Liver (tissue), 7 donors: ENCODE measurements at regions not wholly inside any gene's neighbourhood (a gene's known extent, or its start where the extent isn't known, plus 50 kb on each side); places are given as distances from the start of the nearest gene placed in this dataset.
A peak's percentile ranks its signal among the peaks of the same experiment; 100 is the strongest.
"Not testable (repeated sequence)": the region's sequence is repeated elsewhere in the genome, so short reads cannot be mapped to it uniquely, and the experiment has no call there.

Experiments used
- DNase-seq: peaks from one replicate; pipeline ENCODE4 v3.0.0-alpha.2; 2017; ENCODE audit warnings: low spot score
- H3K27ac ChIP-seq, 2 donors: one replicate each; pipeline ENCODE4 v1.7.0; 2013; ENCODE audit warnings: inconsistent platforms in 2 of 2, low read length in 2 of 2, control low read depth in 1 of 2, low read depth in 1 of 2, mild to moderate bottlenecking in 1 of 2
- H3K27me3 ChIP-seq, 4 donors: one replicate each; pipeline versions ENCODE4 v1.6.1 to v1.7.0; 2013; ENCODE audit warnings: low read length in 3 of 4, inconsistent platforms in 1 of 4, mild to moderate bottlenecking in 1 of 4, moderate library complexity in 1 of 4; ENCODE audit not compliant: control insufficient read depth in 4 of 4, insufficient read depth in 4 of 4
- H3K36me3 ChIP-seq, 4 donors: one replicate each; pipeline versions ENCODE4 v1.6.1 to v1.7.0; 2013; ENCODE audit warnings: low read length in 3 of 4, mild to moderate bottlenecking in 3 of 4, low read depth in 1 of 4, moderate library complexity in 1 of 4; ENCODE audit not compliant: control insufficient read depth in 4 of 4, insufficient read depth in 3 of 4
- H3K4me1 ChIP-seq, 4 donors: one replicate each; pipeline versions ENCODE4 v1.6.1 to v1.7.0; 2013; ENCODE audit warnings: low read length in 3 of 4, mild to moderate bottlenecking in 3 of 4, moderate library complexity in 1 of 4; ENCODE audit not compliant: control insufficient read depth in 4 of 4, insufficient read depth in 4 of 4
- H3K4me3 ChIP-seq, 3 donors: one replicate each; pipeline versions ENCODE4 v1.6.1 to v1.7.0; 2013; ENCODE audit warnings: low read length in 3 of 3, control low read depth in 1 of 3, low read depth in 1 of 3, mild to moderate bottlenecking in 1 of 3
- H3K9ac ChIP-seq, 2 donors: one replicate each; pipeline ENCODE4 v1.7.0; 2013; ENCODE audit warnings: low read length in 2 of 2, mild to moderate bottlenecking in 2 of 2, moderate library complexity in 2 of 2, control low read depth in 1 of 2, low read depth in 1 of 2
- H3K9me3 ChIP-seq, 4 donors: one replicate each; pipeline versions ENCODE4 v1.6.1 to v1.7.0; 2013; ENCODE audit warnings: low read length in 3 of 4; ENCODE audit not compliant: control insufficient read depth in 4 of 4
- EGR1 ChIP-seq, 2 donors: IDR thresholded peaks; 2 replicates each; pipeline ENCODE4 v1.6.1; 2016 to 2018; ENCODE audit warnings: antibody characterized with exemption in 2 of 2, low read depth in 2 of 2
- FOXA1 ChIP-seq: IDR thresholded peaks from 2 replicates; pipeline ENCODE4 v1.6.1; 2016; ENCODE audit warnings: antibody characterized with exemption
- FOXA2 ChIP-seq: IDR thresholded peaks from 2 replicates; pipeline ENCODE4 v1.6.1; 2016; ENCODE audit warnings: antibody characterized with exemption
- GABPA ChIP-seq, 2 donors: IDR thresholded peaks in 1 of 2; conservative IDR thresholded peaks in 1 of 2; 2 replicates each; pipeline ENCODE4 v1.6.1; 2016; ENCODE audit warnings: antibody characterized with exemption in 2 of 2, mild to moderate bottlenecking in 1 of 2, moderate library complexity in 1 of 2
- HNF4A ChIP-seq, 2 donors: conservative IDR thresholded peaks; 2 replicates each; pipeline ENCODE4 v1.6.1; 2016; ENCODE audit warnings: antibody characterized with exemption in 2 of 2, mild to moderate bottlenecking in 2 of 2
- JUND ChIP-seq, 2 donors: IDR thresholded peaks; 2 replicates each; pipeline ENCODE4 v1.6.1; 2016; ENCODE audit warnings: antibody characterized with exemption in 2 of 2
- RAD21 ChIP-seq, 2 donors: IDR thresholded peaks; 2 replicates each; pipeline ENCODE4 v1.6.1; 2016; ENCODE audit warnings: antibody characterized with exemption in 2 of 2, mild to moderate bottlenecking in 2 of 2
- RXRA ChIP-seq, 2 donors: IDR thresholded peaks; 2 replicates each; pipeline ENCODE4 v1.6.1; 2017 to 2018; ENCODE audit warnings: antibody characterized with exemption in 2 of 2, mild to moderate bottlenecking in 1 of 2
- SP1 ChIP-seq: IDR thresholded peaks from 2 replicates; pipeline ENCODE4 v1.6.1; 2018; ENCODE audit warnings: antibody characterized with exemption, mild to moderate bottlenecking
- TAF1 ChIP-seq: conservative IDR thresholded peaks from 2 replicates; pipeline ENCODE4 v1.6.1; 2016; ENCODE audit warnings: antibody characterized with exemption, mild to moderate bottlenecking
- YY1 ChIP-seq: IDR thresholded peaks from 2 replicates; pipeline ENCODE4 v1.6.1; 2016; ENCODE audit warnings: antibody characterized with exemption, mild to moderate bottlenecking
- WGBS: extraction: QIAGEN DNeasy Blood & Tissue Kit; methylation state at CpG from one replicate; pipeline ENCODE4 v1.1.7; 2013; 5-methylcytosine and 5-hydroxymethylcytosine counted together
- TF ChIP-seq, protein P1 (sequence below): IDR thresholded peaks from 2 replicates; pipeline ENCODE4 v1.6.1; 2016; ENCODE audit warnings: antibody characterized with exemption
- TF ChIP-seq, protein P2 (sequence below): IDR thresholded peaks from 2 replicates; pipeline ENCODE4 v1.6.1; 2016; ENCODE audit warnings: antibody characterized with exemption, mild to moderate bottlenecking
- TF ChIP-seq, protein P3 (sequence below): IDR thresholded peaks from 2 replicates; pipeline ENCODE4 v1.6.1; 2016; ENCODE audit warnings: antibody characterized with exemption
- donor health status: healthy.
- donor health status: healthy.
- donor health status: healthy.
- donor health status: healthy.

DNA sequence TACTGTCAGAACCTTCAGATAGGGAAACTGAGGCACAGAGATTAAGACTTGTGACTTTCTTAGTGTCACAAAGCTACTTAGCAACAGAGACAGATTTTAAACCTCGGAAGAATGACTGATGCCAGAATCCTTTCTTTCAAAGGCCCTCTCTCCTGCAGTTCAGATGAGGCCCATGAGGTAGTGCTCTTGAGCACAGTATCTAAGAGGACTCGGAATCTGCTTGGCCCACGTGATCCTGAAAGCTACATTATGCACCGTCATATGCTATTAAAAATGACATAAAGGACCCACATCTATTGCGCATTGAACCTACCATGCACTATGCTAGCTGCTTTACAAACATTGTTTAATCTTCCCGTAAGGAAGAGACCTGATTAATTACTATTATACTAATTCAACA, 355.9 kb downstream of the SFMBT2 start:
- Histone ChIP-seq H3K4me3 (no peak overlapping the region), H3K9me3 (peaks cover 0 to 1% (median 0%) of the 10 kb centered on the region in 4 donors), H3K27ac (no peak overlapping the region), H3K27me3 (peaks cover 0 to 4% (median 0%) of the 10 kb centered on the region in 4 donors), H3K4me1 (no peaks in the 10 kb centered on the region), H3K9ac (no peak overlapping the region), H3K36me3 (no peaks in the 10 kb centered on the region)
- TF ChIP-seq HNF4A (conservative IDR thresholded peaks at IDR 0.05), result no peak
- TF ChIP-seq EGR1 (IDR thresholded peaks at IDR 0.05; ENCODE audit: low read depth in 2 of 2), result no peak
- no peak for TF ChIP-seq GABPA (IDR thresholded peaks at IDR 0.05 in 1 of 2, conservative IDR thresholded peaks at IDR 0.05 in 1 of 2)
- TF ChIP-seq FOXA1, result no peak
- no peak for TF ChIP-seq YY1
- TF ChIP-seq RAD21 (IDR thresholded peaks at IDR 0.05), result peak; percentile 9 to 51
- TF ChIP-seq, protein P1, sequence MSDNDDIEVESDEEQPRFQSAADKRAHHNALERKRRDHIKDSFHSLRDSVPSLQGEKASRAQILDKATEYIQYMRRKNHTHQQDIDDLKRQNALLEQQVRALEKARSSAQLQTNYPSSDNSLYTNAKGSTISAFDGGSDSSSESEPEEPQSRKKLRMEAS, result no peak
- TF ChIP-seq, protein P2, sequence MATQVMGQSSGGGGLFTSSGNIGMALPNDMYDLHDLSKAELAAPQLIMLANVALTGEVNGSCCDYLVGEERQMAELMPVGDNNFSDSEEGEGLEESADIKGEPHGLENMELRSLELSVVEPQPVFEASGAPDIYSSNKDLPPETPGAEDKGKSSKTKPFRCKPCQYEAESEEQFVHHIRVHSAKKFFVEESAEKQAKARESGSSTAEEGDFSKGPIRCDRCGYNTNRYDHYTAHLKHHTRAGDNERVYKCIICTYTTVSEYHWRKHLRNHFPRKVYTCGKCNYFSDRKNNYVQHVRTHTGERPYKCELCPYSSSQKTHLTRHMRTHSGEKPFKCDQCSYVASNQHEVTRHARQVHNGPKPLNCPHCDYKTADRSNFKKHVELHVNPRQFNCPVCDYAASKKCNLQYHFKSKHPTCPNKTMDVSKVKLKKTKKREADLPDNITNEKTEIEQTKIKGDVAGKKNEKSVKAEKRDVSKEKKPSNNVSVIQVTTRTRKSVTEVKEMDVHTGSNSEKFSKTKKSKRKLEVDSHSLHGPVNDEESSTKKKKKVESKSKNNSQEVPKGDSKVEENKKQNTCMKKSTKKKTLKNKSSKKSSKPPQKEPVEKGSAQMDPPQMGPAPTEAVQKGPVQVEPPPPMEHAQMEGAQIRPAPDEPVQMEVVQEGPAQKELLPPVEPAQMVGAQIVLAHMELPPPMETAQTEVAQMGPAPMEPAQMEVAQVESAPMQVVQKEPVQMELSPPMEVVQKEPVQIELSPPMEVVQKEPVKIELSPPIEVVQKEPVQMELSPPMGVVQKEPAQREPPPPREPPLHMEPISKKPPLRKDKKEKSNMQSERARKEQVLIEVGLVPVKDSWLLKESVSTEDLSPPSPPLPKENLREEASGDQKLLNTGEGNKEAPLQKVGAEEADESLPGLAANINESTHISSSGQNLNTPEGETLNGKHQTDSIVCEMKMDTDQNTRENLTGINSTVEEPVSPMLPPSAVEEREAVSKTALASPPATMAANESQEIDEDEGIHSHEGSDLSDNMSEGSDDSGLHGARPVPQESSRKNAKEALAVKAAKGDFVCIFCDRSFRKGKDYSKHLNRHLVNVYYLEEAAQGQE, result no peak
- no peak for DNase-seq
- 63% methylated on average over 6 of the region's 6 CpGs for WGBS

DNA sequence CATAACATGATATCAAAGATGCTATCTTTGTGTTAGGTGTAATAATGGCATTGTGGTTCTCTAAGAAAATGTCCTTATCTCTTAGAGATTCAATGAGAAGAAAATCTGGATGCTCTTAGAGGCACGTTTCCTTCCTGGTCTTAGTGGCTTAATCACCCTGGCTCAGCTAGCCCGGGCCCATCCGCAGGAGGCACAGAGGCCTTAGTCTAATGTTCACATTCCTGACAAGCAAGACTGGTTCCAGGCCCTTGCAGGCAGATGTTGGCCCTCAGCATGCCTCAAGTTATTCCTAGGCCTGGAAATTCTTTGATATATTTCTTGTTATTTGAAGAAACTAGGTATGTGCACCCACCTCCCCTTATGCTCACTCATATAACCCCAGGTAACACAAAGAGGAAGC, 357.6 kb downstream of the SFMBT2 start:
- H3K27ac ChIP-seq, result no peak overlapping the region
- no peak overlapping the region for H3K4me3 ChIP-seq
- no peak for TF ChIP-seq SP1
- TF ChIP-seq RAD21 (IDR thresholded peaks at IDR 0.05), result no peak
- TF ChIP-seq TAF1, result no peak
- TF ChIP-seq FOXA2, result no peak
- no peaks in the 10 kb centered on the region for H3K36me3 ChIP-seq
- no peak for DNase-seq
- H3K27me3 ChIP-seq, result peaks cover 0 to 4% (median 0%) of the 10 kb centered on the region in 4 donors
- 81% methylated on average over 3 of the region's 3 CpGs for WGBS
- H3K9me3 ChIP-seq, result peaks cover 0 to 1% (median 0%) of the 10 kb centered on the region in 4 donors
- H3K9ac ChIP-seq, result no peak overlapping the region
- H3K4me1 ChIP-seq, result no peaks in the 10 kb centered on the region

DNA sequence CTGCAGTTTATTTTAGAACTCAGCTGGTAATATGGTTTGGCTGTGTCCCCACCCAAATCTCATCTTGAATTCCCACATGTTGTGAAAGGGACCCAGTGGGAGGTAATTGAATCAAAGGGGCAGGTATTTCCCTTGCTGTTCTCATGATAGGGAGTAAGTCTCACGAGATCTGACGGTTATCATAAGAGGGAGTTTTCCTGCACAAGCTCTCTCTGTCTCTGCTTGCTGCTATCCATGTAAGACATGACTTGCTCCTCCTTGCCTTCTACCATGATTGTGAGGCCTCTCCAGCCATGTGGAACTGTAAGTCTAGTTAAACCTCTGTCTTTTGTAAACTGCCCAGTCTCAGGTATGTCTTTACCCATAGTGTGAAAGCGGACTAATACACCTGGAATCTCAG, 360.8 kb downstream of the SFMBT2 start:
- H3K4me1 ChIP-seq, H3K9ac ChIP-seq, H3K4me3 ChIP-seq, H3K27ac ChIP-seq, H3K36me3 ChIP-seq, H3K27me3 ChIP-seq, H3K9me3 ChIP-seq, DNase-seq: not testable (repeated sequence)
- 85% methylated on average over 3 of the region's 3 CpGs for WGBS

DNA sequence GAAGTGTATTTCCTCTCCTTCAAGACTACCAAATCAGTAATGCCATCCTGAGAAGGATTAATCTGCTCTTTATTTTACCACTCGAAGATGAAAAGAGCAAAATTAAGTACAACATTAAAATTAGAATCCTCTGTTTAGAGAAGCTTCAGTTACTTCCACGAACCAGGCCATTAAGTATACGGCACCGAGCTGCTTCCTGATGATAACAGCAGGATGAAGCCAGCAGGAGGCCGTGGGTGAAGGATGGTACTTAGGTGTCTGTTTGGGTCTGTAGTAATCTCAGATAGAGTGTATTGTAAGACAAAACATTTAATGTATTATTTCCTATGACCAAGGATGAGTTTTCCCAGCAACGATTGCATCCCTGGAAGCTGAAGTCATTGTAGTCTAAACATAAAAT, 362.8 kb downstream of the SFMBT2 start:
- peaks cover 0 to 4% (median 0%) of the 10 kb centered on the region in 4 donors for H3K27me3 ChIP-seq
- no peak overlapping the region for H3K9ac ChIP-seq
- H3K4me1 ChIP-seq, result no peaks in the 10 kb centered on the region
- no peak overlapping the region for H3K27ac ChIP-seq
- H3K36me3 ChIP-seq, result no peaks in the 10 kb centered on the region
- no peaks in the 10 kb centered on the region for H3K9me3 ChIP-seq
- no peak overlapping the region for H3K4me3 ChIP-seq
- 77% methylated on average over 6 of the region's 6 CpGs for WGBS
- DNase-seq, result no peak
- TF ChIP-seq, protein P2, result no peak
- TF ChIP-seq RXRA (IDR thresholded peaks at IDR 0.05), result no peak
- TF ChIP-seq, protein P3, sequence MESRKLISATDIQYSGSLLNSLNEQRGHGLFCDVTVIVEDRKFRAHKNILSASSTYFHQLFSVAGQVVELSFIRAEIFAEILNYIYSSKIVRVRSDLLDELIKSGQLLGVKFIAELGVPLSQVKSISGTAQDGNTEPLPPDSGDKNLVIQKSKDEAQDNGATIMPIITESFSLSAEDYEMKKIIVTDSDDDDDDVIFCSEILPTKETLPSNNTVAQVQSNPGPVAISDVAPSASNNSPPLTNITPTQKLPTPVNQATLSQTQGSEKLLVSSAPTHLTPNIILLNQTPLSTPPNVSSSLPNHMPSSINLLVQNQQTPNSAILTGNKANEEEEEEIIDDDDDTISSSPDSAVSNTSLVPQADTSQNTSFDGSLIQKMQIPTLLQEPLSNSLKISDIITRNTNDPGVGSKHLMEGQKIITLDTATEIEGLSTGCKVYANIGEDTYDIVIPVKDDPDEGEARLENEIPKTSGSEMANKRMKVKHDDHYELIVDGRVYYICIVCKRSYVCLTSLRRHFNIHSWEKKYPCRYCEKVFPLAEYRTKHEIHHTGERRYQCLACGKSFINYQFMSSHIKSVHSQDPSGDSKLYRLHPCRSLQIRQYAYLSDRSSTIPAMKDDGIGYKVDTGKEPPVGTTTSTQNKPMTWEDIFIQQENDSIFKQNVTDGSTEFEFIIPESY, result no peak
- TF ChIP-seq FOXA2, result no peak
- no peak for TF ChIP-seq HNF4A (conservative IDR thresholded peaks at IDR 0.05)
- no peak for TF ChIP-seq YY1
- TF ChIP-seq, protein P1, result no peak
- TF ChIP-seq FOXA1, result no peak
- no peak for TF ChIP-seq JUND (IDR thresholded peaks at IDR 0.05)
